GM12878 (cell line): ENCODE measurements at regions not wholly inside any gene's neighbourhood (a gene's known extent, or its start where the extent isn't known, plus 50 kb on each side); places are given as distances from the start of the nearest gene placed in this dataset.

Experiments
- ATAC-seq: fragments of 200-7000 bp; cut with Tn5 transposase; 3 replicates; pipeline ENCODE4 v1.9.1; 2020; ENCODE audit warnings: mild to moderate bottlenecking, moderate library complexity
- BruUV-seq: library from RNA; stranded (reverse); fragments of 400-500 nt; replicated peaks from 2 replicates; lab custom pipeline; 2021; lab: Mats Ljungman, UMichigan
- CTCF ChIA-PET: fragments of 300-600 bp; sonication (Branson Sonifier 250); formaldehyde crosslinking; extraction: SDS; loops from one replicate; lab custom pipeline; 2021; ENCODE audit warnings: inconsistent platforms; lab: Yijun Ruan, JAX
- POLR2A ChIA-PET: fragments of 350-600 bp; formaldehyde crosslinking; extraction: SDS; loops from one replicate; lab custom pipeline; 2021; ENCODE audit warnings: inconsistent platforms; lab: Charles Lee
- RAD21 ChIA-PET: fragments of 300-600 bp; sonication (Branson Sonifier 250); formaldehyde crosslinking; loops from one replicate; lab custom pipeline; 2023; ENCODE audit warnings: antibody characterized with exemption; ENCODE audit not compliant: unreplicated experiment; lab: Charles Lee
- SMC1A ChIA-PET: fragments of 300-600 bp; sonication (Branson Sonifier 250); formaldehyde crosslinking; loops from one replicate; lab custom pipeline; 2023; ENCODE audit not compliant: unreplicated experiment, uncharacterized antibody; lab: Charles Lee
- DNase-seq: peaks from one replicate; pipeline ENCODE4 v3.0.0-alpha.2; 2011; ENCODE audit warnings: low read depth, low spot score
- FAIRE-seq: peaks from 3 replicates; lab custom pipeline; 2011; peaks lifted over from hg19 to GRCh38; lab: Jason Lieb, UNC
- H2AFZ ChIP-seq: 2 replicates; pipeline ENCODE4 v1.6.0; 2011; ENCODE audit warnings: low read depth, low read length, control low read depth; ENCODE audit not compliant: control insufficient read depth
- H3K27ac ChIP-seq: 2 replicates; pipeline ENCODE4 v1.5.1; 2011; ENCODE audit warnings: control low read depth; ENCODE audit not compliant: control insufficient read depth, insufficient read depth
- H3K27me3 ChIP-seq, 2 experiments: replicated peaks in 1 of 2; 2 replicates each; pipeline versions ENCODE4 v1.6.0 to v1.6.1; 2011; ENCODE audit warnings: low read length in 1 of 2; ENCODE audit not compliant: control insufficient read depth in 2 of 2, insufficient read depth in 2 of 2
- H3K36me3 ChIP-seq, 2 experiments: 2 replicates each; pipeline ENCODE4 v1.5.1; 2011; ENCODE audit warnings: low read length in 1 of 2; ENCODE audit not compliant: control insufficient read depth in 2 of 2, insufficient read depth in 2 of 2
- H3K4me1 ChIP-seq: 2 replicates; pipeline ENCODE4 v1.6.1; 2011; ENCODE audit warnings: mild to moderate bottlenecking, low read length, moderate library complexity, mixed read lengths; ENCODE audit not compliant: control insufficient read depth, insufficient read depth
- H3K4me2 ChIP-seq: 2 replicates; pipeline ENCODE4 v1.6.0; 2011; ENCODE audit warnings: control low read depth; ENCODE audit not compliant: control insufficient read depth, insufficient read depth
- H3K4me3 ChIP-seq: fragments of 200-600 bp; sonication (generic); 2 replicates; pipeline ENCODE4 v1.5.1; 2016
- H3K79me2 ChIP-seq: 2 replicates; pipeline ENCODE4 v1.6.0; 2011; ENCODE audit warnings: low read length; ENCODE audit not compliant: control insufficient read depth, insufficient read depth
- H3K9ac ChIP-seq: 2 replicates; pipeline ENCODE4 v1.8.0; 2011; ENCODE audit warnings: low read length, control low read depth, mixed read lengths; ENCODE audit not compliant: control insufficient read depth, insufficient read depth
- H3K9me3 ChIP-seq: replicated peaks from 3 replicates; pipeline ENCODE4 v1.5.1; 2011; ENCODE audit warnings: mild to moderate bottlenecking, low read length; ENCODE audit not compliant: control insufficient read depth, insufficient read depth
- H4K20me1 ChIP-seq: 2 replicates; pipeline ENCODE4 v1.6.0; 2011; ENCODE audit not compliant: control insufficient read depth, insufficient read depth
- CHD2 ChIP-seq: IDR thresholded peaks from 2 replicates; pipeline ENCODE4 v1.6.1; 2011; ENCODE audit warnings: low read depth, low read length, improper control_type of control experiment, borderline replicate concordance
- EGR1 ChIP-seq, 2 experiments: IDR thresholded peaks; 1 replicate in 1 of 2; 2 replicates in 1 of 2; pipeline ENCODE4 v1.6.1; 2011 to 2012; ENCODE audit warnings: low read depth in 2 of 2, low read length in 2 of 2, borderline replicate concordance in 1 of 2, mild to moderate bottlenecking in 1 of 2, moderate library complexity in 1 of 2
- FOS ChIP-seq: IDR thresholded peaks from 3 replicates; pipeline ENCODE4 v1.6.1; 2011; ENCODE audit warnings: borderline replicate concordance; ENCODE audit not compliant: insufficient read length; ENCODE audit errors: extremely low read depth
- HSF1 ChIP-seq: fragments of 150-350 bp; IDR thresholded peaks from 2 replicates; pipeline ENCODE4 v1.6.1; 2014; ENCODE audit warnings: mild to moderate bottlenecking, low read depth, low read length
- IRF4 ChIP-seq: IDR thresholded peaks from 2 replicates; pipeline ENCODE4 v1.6.1; 2011; ENCODE audit warnings: low read depth, low read length
- KLF5 ChIP-seq: fragments of 450-650 bp; IDR thresholded peaks from 2 replicates; pipeline ENCODE4 v1.6.1; 2014; ENCODE audit warnings: mild to moderate bottlenecking; ENCODE audit not compliant: partially characterized antibody
- MAX ChIP-seq: IDR thresholded peaks from 2 replicates; pipeline ENCODE4 v1.6.1; 2012; ENCODE audit warnings: low read depth, low read length, improper control_type of control experiment
- NR2C2 ChIP-seq: IDR thresholded peaks from 2 replicates; pipeline ENCODE4 v1.6.1; 2011; ENCODE audit warnings: borderline replicate concordance, low read depth; ENCODE audit not compliant: control insufficient read depth, insufficient read length
- RB1 ChIP-seq: fragments of 450-650 bp; formaldehyde crosslinking; IDR thresholded peaks from 2 replicates; pipeline ENCODE4 v1.6.1; 2017; ENCODE audit warnings: mild to moderate bottlenecking, borderline replicate concordance
- RELB ChIP-seq: fragments of 450-650 bp; IDR thresholded peaks from 2 replicates; pipeline ENCODE4 v1.6.1; 2017; ENCODE audit warnings: low read depth, mild to moderate bottlenecking, moderate library complexity
- STAT3 ChIP-seq: IDR thresholded peaks from 2 replicates; pipeline ENCODE4 v1.6.1; 2011; ENCODE audit warnings: low read depth, low read length, improper control_type of control experiment
- USF2 ChIP-seq: IDR thresholded peaks from 2 replicates; pipeline ENCODE4 v1.6.1; 2011; ENCODE audit warnings: low read depth, low read length, improper control_type of control experiment, borderline replicate concordance
- ZBTB33 ChIP-seq: fragments of 450-650 bp; IDR thresholded peaks from 2 replicates; pipeline ENCODE4 v1.6.1; 2017; ENCODE audit warnings: mild to moderate bottlenecking
- ZBTB4 ChIP-seq: fragments of 450-650 bp; formaldehyde crosslinking; IDR thresholded peaks from 2 replicates; pipeline ENCODE4 v1.4.0; 2022; ENCODE audit warnings: mild to moderate bottlenecking, moderate library complexity
- WGBS: methylation state at CpG from one replicate; pipeline ENCODE4 v1.1.6; 2016; ENCODE audit warnings: low lambda C conversion rate; ENCODE audit not compliant: insufficient replicate concordance, insufficient coverage; ENCODE audit errors: missing lambda C conversion rate; 5-methylcytosine and 5-hydroxymethylcytosine counted together
- in situ Hi-C: fragments of 300-500 bp; cut with MboI; formaldehyde crosslinking; loops from 9 replicates; pipeline ENCODE4 v1.14.3; 2018; ENCODE audit warnings: mixed read lengths
- intact Hi-C: fragments of 100-400 bp; cut with micrococcal nuclease; formaldehyde crosslinking; loops from one replicate; pipeline ENCODE4 v1.14.2; 2022; ENCODE audit not compliant: unreplicated experiment

- TF ChIP-seq RB1 (no peak), USF2 (no peak), KLF5 (no peak), MAX (no peak), EGR1 (IDR thresholded peaks at IDR 0.05; ENCODE audit: borderline replicate concordance in 1 of 2, low read depth in 2 of 2, low read length in 2 of 2) (no peak), RELB (no peak), NR2C2 (no peak), ZBTB33 (no peak)
Measured at GRCh38 chr13:90883592-90883991, 463.9 kb upstream of the MIR17HG start (continued).

- Histone ChIP-seq H3K4me2 (no peak overlapping the region), H3K27me3 (no peaks in the 10 kb centered on the region), H3K79me2 (no peaks in the 10 kb centered on the region), H3K4me1 (no peaks in the 10 kb centered on the region), H3K9me3 (no peaks in the 10 kb centered on the region), H3K27ac (no peak overlapping the region), H4K20me1 (no peaks in the 10 kb centered on the region), H3K36me3 (no peaks in the 10 kb centered on the region), H3K9ac (no peak overlapping the region), H3K4me3 (no peak overlapping the region), H2AFZ (no peak overlapping the region)
- FAIRE-seq (no peak), ATAC-seq (no peak), DNase-seq (no peak)
- ChIA-PET SMC1A (no interaction called here), RAD21 (no interaction called here), POLR2A (no interaction called here), CTCF (no interaction called here)
- intact Hi-C loops (no loop called here), in situ Hi-C loops (no loop called here)
- BruUV-seq, result no TSS peak
- WGBS, result 27% methylated on average over 5 of the region's 5 CpGs
- TF ChIP-seq ZBTB4 (CRISPR knock-in tag), result no peak
- no peak for TF ChIP-seq STAT3
- no peak for TF ChIP-seq IRF4
- TF ChIP-seq CHD2, result no peak
- TF ChIP-seq HSF1, result no peak
- TF ChIP-seq FOS, result no peak
Measured at GRCh38 chr13:90884066-90884465, 463.4 kb upstream of the MIR17HG start.
